HepG2 (cell line): ENCODE measurements at regions not wholly inside any gene's neighbourhood (a gene's known extent, or its start where the extent isn't known, plus 50 kb on each side); places are given as distances from the start of the nearest gene placed in this dataset.

Source experiments
- ATAC-seq: fragments of 200-7000 bp; cut with Tn5 transposase; 3 replicates; pipeline ENCODE4 v1.9.1; 2020; ENCODE audit warnings: mild to moderate bottlenecking, moderate library complexity
- BruUV-seq: library from RNA; stranded (reverse); fragments of 400-500 nt; replicated peaks from 2 replicates; lab custom pipeline; 2021; lab: Mats Ljungman, UMichigan
- CTCF ChIA-PET: fragments of 300-600 bp; formaldehyde crosslinking; extraction: SDS; loops from one replicate; lab custom pipeline; 2021; ENCODE audit warnings: low total read pairs, inconsistent platforms, low intra/inter-chr PET ratio; lab: Yijun Ruan, JAX
- POLR2A ChIA-PET: fragments of 350-600 bp; sonication (Branson Sonifier 250); formaldehyde crosslinking; loops from one replicate; lab custom pipeline; 2020; ENCODE audit warnings: antibody characterized with exemption, inconsistent platforms; lab: Yijun Ruan, JAX
- DNase-seq: peaks from one replicate; pipeline ENCODE4 v3.0.0-alpha.2; 2015; ENCODE audit warnings: low spot score
- FAIRE-seq: peaks from 3 replicates; lab custom pipeline; 2011; peaks lifted over from hg19 to GRCh38; lab: Jason Lieb, UNC
- H2AFZ ChIP-seq: one replicate; pipeline ENCODE4 v1.6.1; 2011; ENCODE audit warnings: low read length, inconsistent platforms
- H3K27ac ChIP-seq: fragments of 300-600 bp; 3 replicates; pipeline ENCODE4 v1.8.0; 2011; ENCODE audit warnings: mixed run types, mild to moderate bottlenecking, mixed read lengths, low read length, inconsistent platforms; ENCODE audit not compliant: insufficient read depth; ENCODE audit errors: extremely low read length
- H3K27me3 ChIP-seq, 2 experiments: fragments of 200-600 bp in 1 of 2; 2 replicates in 1 of 2; 3 replicates in 1 of 2; pipeline versions ENCODE4 v1.6.0 to v1.8.0; 2011; ENCODE audit warnings: low read length in 2 of 2, mild to moderate bottlenecking in 2 of 2, moderate library complexity in 2 of 2, inconsistent platforms in 1 of 2; ENCODE audit not compliant: insufficient read depth in 2 of 2, control insufficient read depth in 1 of 2
- H3K36me3 ChIP-seq, 2 experiments: fragments of 200-600 bp in 1 of 2; replicated peaks in 1 of 2; 2 replicates in 1 of 2; 3 replicates in 1 of 2; pipeline versions ENCODE4 v1.5.1 to v1.8.0; 2011; ENCODE audit warnings: low read length in 2 of 2, inconsistent platforms in 1 of 2; ENCODE audit not compliant: insufficient read depth in 2 of 2, control insufficient read depth in 1 of 2
- H3K4me1 ChIP-seq: 2 replicates; pipeline ENCODE4 v1.5.1; 2012; ENCODE audit warnings: low read length, inconsistent platforms; ENCODE audit not compliant: insufficient read depth
- H3K4me2 ChIP-seq: 2 replicates; pipeline ENCODE4 v1.6.0; 2011; ENCODE audit warnings: low read depth, low read length, inconsistent platforms
- H3K4me3 ChIP-seq, 3 experiments: fragments of 200-600 bp in 1 of 3; sonication (generic), shearing (Covaris generic) in 1 of 3; replicated peaks in 1 of 3; 2 replicates each; pipeline ENCODE4 v1.5.1; 2011 to 2016; ENCODE audit warnings: low read length in 3 of 3, inconsistent platforms in 2 of 3, low read depth in 2 of 3, mild to moderate bottlenecking in 2 of 3, control low read depth in 1 of 3, mixed read lengths in 1 of 3; ENCODE audit not compliant: insufficient read depth in 1 of 3
- H3K79me2 ChIP-seq: one replicate; pipeline ENCODE4 v1.6.1; 2011; ENCODE audit warnings: low read length, inconsistent platforms; ENCODE audit not compliant: insufficient read depth
- H3K9ac ChIP-seq: 2 replicates; pipeline ENCODE4 v1.6.0; 2011; ENCODE audit warnings: mild to moderate bottlenecking, low read depth, low read length, inconsistent platforms; ENCODE audit not compliant: insufficient read depth
- H3K9me3 ChIP-seq: 2 replicates; pipeline ENCODE4 v1.5.1; 2012; ENCODE audit warnings: mild to moderate bottlenecking, low read length
- H4K20me1 ChIP-seq: 2 replicates; pipeline ENCODE4 v1.6.0; 2011; ENCODE audit warnings: inconsistent platforms, mild to moderate bottlenecking, low read length, moderate library complexity; ENCODE audit not compliant: insufficient read depth
- AHDC1 ChIP-seq: sonication (generic); formaldehyde crosslinking; IDR thresholded peaks from 2 replicates; pipeline ENCODE4 v1.5.1; 2020; ENCODE audit warnings: mild to moderate bottlenecking, missing genetic modification reagents, borderline replicate concordance
- CBX5 ChIP-seq: sonication (generic); formaldehyde crosslinking; IDR thresholded peaks from 2 replicates; pipeline ENCODE4 v1.4.0; 2020; ENCODE audit warnings: missing genetic modification reagents, borderline replicate concordance
- EEA1 ChIP-seq: sonication (generic); formaldehyde crosslinking; IDR thresholded peaks from 2 replicates; pipeline ENCODE4 v1.5.1; 2020; ENCODE audit warnings: mild to moderate bottlenecking, missing genetic modification reagents, borderline replicate concordance
- ETV5 ChIP-seq: IDR thresholded peaks from 2 replicates; pipeline ENCODE4 v1.6.1; 2018; ENCODE audit warnings: missing biosample characterization, missing genetic modification reagents, inconsistent platforms, borderline replicate concordance
- FUBP1 ChIP-seq: sonication (generic); formaldehyde crosslinking; IDR thresholded peaks from 2 replicates; pipeline ENCODE4 v1.5.1; 2020; ENCODE audit warnings: missing genetic modification reagents, mild to moderate bottlenecking, borderline replicate concordance
- HIC2 ChIP-seq: sonication (generic); formaldehyde crosslinking; IDR thresholded peaks from 2 replicates; pipeline ENCODE4 v1.9.0; 2022; ENCODE audit warnings: low read depth, missing genetic modification reagents
- HNRNPK ChIP-seq: fragments of 200-400 bp; formaldehyde crosslinking; IDR thresholded peaks from 2 replicates; pipeline ENCODE4 v1.6.1; 2018; ENCODE audit warnings: low read length, low read depth, moderate library complexity, mild to moderate bottlenecking; ENCODE audit not compliant: poor library complexity, severe bottlenecking
- KMT2B ChIP-seq: IDR thresholded peaks from 2 replicates; pipeline ENCODE4 v1.6.1; 2016; ENCODE audit warnings: missing genetic modification reagents, missing compliant biosample characterization
- MIER3 ChIP-seq: IDR thresholded peaks from 2 replicates; pipeline ENCODE4 v1.6.1; 2016; ENCODE audit warnings: missing compliant biosample characterization, borderline replicate concordance
- NFKBIZ ChIP-seq: IDR thresholded peaks from 2 replicates; pipeline ENCODE4 v1.6.1; 2018; ENCODE audit warnings: missing genetic modification reagents, missing compliant biosample characterization
- NR3C1 ChIP-seq: sonication (generic); formaldehyde crosslinking; IDR thresholded peaks from 2 replicates; pipeline ENCODE4 v1.4.0; 2020; ENCODE audit warnings: missing genetic modification reagents
- PTBP1 ChIP-seq: fragments of 200-400 bp; formaldehyde crosslinking; IDR thresholded peaks from 2 replicates; pipeline ENCODE4 v1.6.1; 2018; ENCODE audit warnings: low read length, low read depth; ENCODE audit not compliant: poor library complexity, severe bottlenecking
- RBM22 ChIP-seq: fragments of 200-400 bp; formaldehyde crosslinking; optimal IDR thresholded peaks from 2 replicates; pipeline ENCODE3; 2017; ENCODE audit warnings: mild to moderate bottlenecking, low read length, moderate library complexity
- RELA ChIP-seq: sonication (generic); formaldehyde crosslinking; IDR thresholded peaks from 2 replicates; pipeline ENCODE4 v1.4.0; 2020; ENCODE audit warnings: missing genetic modification reagents
- ZNF256 ChIP-seq: sonication (generic); formaldehyde crosslinking; conservative IDR thresholded peaks from 2 replicates; pipeline ENCODE4 v1.4.0; 2020; ENCODE audit warnings: missing genetic modification reagents
- ZNF746 ChIP-seq: sonication (generic); formaldehyde crosslinking; IDR thresholded peaks from 2 replicates; pipeline ENCODE4 v1.8.0; 2022; ENCODE audit warnings: mild to moderate bottlenecking, missing genetic modification reagents
- WGBS: methylation state at CpG from one replicate; pipeline ENCODE4 v1.1.6; 2017; ENCODE audit warnings: low lambda C conversion rate; 5-methylcytosine and 5-hydroxymethylcytosine counted together
- in situ Hi-C: cut with HindIII; loops from 2 replicates; pipeline ENCODE4 v1.10.0; 2017; ENCODE audit warnings: low pct_unique_long_range_greater_than_20kb; ENCODE audit not compliant: extremely low pct_ligation_motif_present
- intact Hi-C: fragments of 100-400 bp; cut with micrococcal nuclease; formaldehyde crosslinking; loops from one replicate; pipeline ENCODE4 v1.10.0; 2022; ENCODE audit not compliant: unreplicated experiment

- intact Hi-C loops, result no loop called here
Measured at GRCh38 chr20:51089840-51090239, 66.9 kb upstream of the KCNG1 start.

More at GRCh38 chr20:51089840-51090239, 66.9 kb upstream of the KCNG1 start:
- Histone ChIP-seq H3K27ac (no peak overlapping the region), H3K9me3 (no peaks in the 10 kb centered on the region), H3K36me3 (no peaks in the 10 kb centered on the region), H3K9ac (no peak overlapping the region), H4K20me1 (no peaks in the 10 kb centered on the region), H3K4me1 (no peaks in the 10 kb centered on the region), H3K27me3 (peaks cover 6 to 40% of the 10 kb centered on the region in 2 experiments; a peak in 4 of 5 replicates), H3K4me3 (no peak overlapping the region), H3K79me2 (no peaks in the 10 kb centered on the region), H3K4me2 (no peak overlapping the region), H2AFZ (no peak overlapping the region)
- no peak for FAIRE-seq
- no peak for TF ChIP-seq HIC2 (CRISPR knock-in tag)
- TF ChIP-seq ETV5 (CRISPR knock-in tag), result no peak
- no peak for TF ChIP-seq HNRNPK
- TF ChIP-seq RBM22, result no peak
- TF ChIP-seq CBX5 (CRISPR knock-in tag), result no peak
- no peak for TF ChIP-seq AHDC1
- no peak for TF ChIP-seq FUBP1 (CRISPR knock-in tag)
- TF ChIP-seq MIER3 (CRISPR knock-in tag), result no peak
- no peak for TF ChIP-seq EEA1 (CRISPR knock-in tag)
- TF ChIP-seq ZNF746, result no peak
- no peak for TF ChIP-seq KMT2B (CRISPR knock-in tag)
- TF ChIP-seq NFKBIZ (CRISPR knock-in tag), result no peak
- TF ChIP-seq NR3C1, result no peak
- TF ChIP-seq ZNF256, result no peak
- no peak for TF ChIP-seq PTBP1
- TF ChIP-seq RELA (CRISPR knock-in tag), result no peak
- in situ Hi-C loops, result no loop called here
- no peak for DNase-seq
- POLR2A ChIA-PET, result no interaction called here
- under 1% methylated on average over 1 of the region's 1 CpG for WGBS
- no TSS peak for BruUV-seq
- no peak for ATAC-seq
- CTCF ChIA-PET, result no interaction called here
